ENCODE measurements at regions not wholly inside any gene's neighbourhood (a gene's known extent, or its start where the extent isn't known, plus 50 kb on each side); places are given as distances from the start of the nearest gene placed in this dataset.
"Not testable (repeated sequence)": the region's sequence is repeated elsewhere in the genome, so short reads cannot be mapped to it uniquely, and the experiment has no call there.

DNA sequence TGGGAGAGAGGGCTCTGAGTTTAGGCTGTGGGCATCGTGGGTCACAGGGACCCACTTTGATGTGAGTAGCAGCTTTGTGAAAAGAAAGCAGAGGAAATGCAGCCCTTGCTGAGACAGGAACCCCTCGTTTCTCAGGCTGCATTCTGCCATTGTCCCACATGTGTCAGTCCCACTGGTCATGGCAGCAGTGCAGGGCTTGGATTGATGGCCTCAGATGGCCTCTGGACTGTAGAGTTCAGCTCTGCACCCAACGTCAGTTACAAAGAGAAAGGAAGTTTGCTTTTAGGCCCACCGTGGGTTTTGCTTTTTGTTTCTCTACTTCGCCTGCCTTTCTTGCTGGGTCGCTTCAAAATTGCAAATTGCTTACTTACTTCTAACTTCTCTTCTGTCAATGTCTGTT, 248.3 kb upstream of the KLF3 start:
- DNase-seq (ENCODE audit: low read depth, low spot score): no peak

DNA sequence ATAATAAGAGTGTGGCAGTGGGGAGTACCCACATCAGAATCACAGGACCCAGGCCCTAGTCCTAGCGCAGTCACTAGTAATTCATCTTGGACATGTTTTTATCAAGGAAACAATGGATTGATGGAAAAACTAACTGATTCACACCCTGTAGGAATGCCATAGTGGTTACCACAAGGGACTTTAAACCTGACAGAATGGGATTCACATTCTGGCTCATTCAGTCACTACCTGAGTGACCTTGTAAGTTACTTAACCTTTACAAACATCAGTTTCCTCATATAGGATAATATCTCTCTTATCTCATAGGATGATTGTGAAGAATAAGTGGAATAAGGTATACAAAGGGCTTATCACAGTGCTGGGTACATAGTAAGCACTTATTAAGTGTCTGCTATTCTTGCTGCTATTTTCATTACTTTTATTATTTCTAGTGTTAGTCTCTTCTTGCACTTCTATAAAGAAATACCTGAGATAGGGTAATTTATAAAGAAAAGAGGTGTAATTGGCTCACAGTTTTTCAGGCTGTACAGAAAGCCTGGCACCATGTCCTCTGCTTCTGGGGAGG, 247.5 kb upstream of the KLF3 start:
- no peak for DNase-seq (ENCODE audit: low read depth, low spot score)

DNA sequence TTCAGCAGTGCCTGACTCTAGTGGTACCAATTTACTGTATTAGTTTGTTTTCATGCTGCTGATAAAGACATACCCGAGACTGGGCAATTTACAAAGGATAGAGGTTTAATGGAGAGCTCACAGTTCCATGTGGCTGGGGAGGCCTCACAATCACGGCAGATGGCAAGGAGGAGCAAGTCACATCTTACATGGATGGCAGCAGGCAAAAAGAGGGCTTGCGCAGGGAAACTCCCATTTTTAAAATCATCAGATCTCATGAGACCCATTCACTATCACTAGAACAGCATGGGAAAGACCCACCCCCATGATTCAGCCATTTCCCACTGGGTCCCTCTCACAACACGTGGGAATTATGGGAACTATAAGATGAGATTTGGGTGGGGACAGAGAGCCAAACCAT, 243.7 kb upstream of the KLF3 start:
- DNase-seq (ENCODE audit: low read depth, low spot score): not testable (repeated sequence)

DNA sequence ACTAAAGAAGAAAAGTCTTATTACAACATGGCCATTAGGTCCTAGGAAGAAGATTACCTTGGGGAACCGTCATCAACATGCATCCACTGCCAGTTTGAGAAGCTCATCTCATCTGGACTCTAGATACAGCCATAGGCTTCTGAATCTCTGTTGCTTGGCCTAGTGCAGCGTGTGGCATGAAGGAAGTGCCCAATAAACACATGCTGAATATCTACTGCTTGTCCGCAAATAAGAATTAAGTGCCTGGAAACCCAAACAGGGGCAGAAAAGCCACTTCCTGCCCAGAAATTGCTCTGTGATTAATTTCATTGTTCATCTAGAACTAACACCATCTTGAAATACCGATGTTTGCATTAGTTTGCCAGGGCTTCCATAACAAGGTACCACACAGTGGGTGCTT, 241.1 kb upstream of the KLF3 start:
- no peak for DNase-seq (ENCODE audit: low read depth, low spot score)

DNA sequence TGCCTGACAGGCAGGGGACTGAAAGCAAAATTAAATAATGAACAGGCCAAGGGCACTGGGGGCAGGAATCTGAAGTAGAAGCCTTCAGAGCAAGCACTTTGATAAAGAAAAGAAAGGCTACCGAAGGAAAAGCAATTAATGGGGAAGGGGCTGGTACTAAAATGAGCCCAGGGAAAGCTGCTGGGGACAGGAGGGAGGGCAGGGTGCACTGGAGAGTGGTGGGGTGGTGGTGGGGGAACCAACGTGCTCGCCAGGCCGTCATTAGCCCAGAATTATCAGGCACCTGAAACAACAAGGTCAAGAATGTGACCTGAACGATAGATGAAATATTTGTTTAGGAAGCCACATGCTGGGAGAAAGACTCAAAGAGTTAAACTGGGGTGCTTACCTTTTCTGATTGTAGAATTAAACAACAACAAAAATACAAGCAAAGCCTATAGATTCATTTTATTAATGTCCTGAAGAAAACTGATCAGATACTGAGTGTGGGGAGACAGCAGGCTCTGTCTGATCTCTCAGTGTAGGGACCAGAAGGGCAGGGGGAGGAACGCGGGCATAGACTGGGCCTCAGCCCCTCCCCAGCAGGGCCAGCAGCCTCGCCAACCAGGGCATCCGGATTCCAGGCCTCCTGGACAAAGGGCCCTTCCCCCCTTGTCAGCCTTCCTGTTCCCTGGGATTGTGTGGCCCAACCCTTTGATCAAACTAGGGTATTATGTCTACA, 239.7 kb upstream of the KLF3 start:
- DNase-seq (ENCODE audit: low read depth, low spot score): no peak

DNA sequence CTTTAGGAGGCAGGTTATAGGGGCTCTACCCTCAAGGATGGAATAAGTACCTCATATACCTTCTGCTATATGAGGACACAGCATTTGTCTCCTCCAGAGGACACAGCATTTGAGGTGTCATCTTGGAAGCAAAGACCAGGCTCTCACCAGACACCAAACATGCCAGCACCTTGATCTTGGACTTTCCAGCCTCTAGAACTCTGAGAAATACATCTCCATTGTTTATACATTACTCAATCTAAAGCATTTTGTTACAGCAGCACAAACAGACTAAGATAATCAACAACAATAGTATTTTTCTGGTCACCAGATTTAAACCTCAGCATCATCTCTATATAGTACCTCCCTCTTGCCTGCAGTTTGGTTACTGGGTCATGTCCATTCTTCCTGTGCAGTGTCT, 237.5 kb upstream of the KLF3 start:
- DNase-seq (ENCODE audit: low read depth, low spot score): no peak

DNA sequence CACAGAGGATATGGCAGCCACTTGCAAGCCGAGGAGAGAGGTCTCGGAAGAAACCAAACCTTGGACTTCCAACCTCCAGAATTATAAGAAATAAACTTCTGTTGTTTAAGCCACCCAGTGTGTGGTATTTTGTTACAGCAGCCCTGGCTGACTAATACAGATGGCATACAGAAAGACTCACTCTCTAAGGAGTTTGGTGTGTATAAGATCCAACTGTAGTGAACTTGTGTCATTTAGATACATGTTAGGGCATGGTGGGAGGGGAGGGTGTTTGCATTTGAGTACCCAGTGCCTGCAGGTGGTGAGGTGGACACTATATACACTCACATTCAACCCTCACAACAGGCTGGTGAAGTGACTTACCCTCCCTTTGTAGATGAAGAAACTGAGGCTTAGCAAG, 233.2 kb upstream of the KLF3 start:
- DNase-seq (ENCODE audit: low read depth, low spot score): no peak

DNA sequence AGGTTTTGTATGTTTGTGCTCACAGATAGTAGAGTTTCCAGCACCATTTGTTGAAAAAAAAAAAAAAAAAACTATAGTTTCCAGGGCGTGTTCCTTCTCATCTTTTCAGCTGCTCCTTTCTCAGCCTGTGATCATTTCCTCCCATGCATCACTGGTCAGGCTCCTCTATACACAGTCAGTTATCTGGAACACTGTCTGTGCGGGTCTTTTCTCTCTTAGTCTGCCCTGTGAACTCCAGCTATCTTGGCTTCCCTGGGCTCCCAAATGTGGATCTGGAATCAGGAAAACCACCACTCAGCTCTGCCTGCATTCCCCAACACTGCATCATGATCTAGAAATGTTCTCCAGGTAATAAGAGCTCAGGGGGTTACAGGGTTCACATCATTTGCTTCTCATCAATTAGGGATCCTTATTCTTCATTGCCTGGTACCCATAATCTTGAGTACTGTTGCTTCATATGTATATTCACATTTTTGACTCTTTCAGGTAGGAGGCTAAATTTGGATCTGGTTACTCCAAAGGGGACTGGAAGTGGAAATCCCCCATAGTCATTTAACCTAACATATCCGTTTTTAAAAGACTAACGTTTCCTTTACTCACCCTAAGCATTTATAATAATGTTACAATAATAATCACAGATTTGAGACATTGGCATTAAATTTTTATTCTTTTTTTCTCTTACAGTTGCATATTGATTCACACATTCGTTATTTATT, 221.8 kb upstream of the KLF3 start:
- no peak for DNase-seq (ENCODE audit: low read depth, low spot score)

DNA sequence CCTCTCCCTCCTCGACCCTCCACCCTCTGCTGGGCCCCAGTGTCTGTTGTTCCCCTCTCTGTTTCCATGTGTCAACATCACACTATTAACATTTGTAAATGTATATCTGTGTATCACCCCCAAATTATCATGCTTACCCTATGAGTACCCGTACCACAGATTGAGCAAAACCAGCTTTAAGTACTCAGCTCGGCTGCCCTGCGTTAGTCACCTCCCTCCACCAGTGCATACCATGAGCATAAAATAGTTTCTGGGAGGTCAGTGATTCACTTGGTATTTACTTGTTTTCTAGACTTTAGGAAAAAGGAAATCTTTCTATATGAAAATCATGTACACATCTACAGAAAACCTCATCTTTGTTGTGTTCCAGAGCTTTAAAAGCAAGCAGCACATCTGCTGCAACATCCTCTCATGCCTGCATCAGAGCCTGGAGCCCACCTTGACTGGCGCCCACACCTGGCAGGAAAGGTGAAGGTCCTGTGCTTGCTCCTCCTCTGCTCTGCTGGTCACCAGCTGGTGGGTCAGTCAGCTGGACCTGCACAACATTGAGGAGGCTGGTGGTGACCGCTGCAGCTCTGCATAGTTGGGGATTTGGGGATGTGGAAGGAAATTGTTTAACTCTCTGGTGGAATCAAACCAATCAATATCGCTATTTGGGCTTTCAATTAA, 214.4 kb upstream of the KLF3 start:
- DNase-seq (ENCODE audit: low read depth, low spot score): no peak

DNA sequence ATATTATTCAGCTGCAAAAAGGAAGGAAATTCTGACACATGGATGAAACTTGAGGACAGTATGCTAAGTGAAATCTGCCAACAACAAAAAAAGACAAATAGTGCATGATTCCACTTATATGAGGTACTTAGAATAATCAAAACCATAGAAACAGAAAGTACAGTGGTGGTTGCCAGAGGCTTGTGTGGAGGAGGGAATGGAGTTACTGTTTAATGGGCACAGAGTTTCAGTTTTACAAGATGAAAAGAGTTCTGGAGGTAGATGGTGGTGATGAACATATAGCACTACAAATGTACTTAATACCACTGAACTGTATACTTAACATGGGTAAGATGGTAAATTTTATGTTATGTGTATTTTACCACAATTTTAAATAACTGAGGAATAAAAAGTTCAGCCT, 212.0 kb upstream of the KLF3 start:
- DNase-seq (ENCODE audit: low read depth, low spot score): no peak

DNA sequence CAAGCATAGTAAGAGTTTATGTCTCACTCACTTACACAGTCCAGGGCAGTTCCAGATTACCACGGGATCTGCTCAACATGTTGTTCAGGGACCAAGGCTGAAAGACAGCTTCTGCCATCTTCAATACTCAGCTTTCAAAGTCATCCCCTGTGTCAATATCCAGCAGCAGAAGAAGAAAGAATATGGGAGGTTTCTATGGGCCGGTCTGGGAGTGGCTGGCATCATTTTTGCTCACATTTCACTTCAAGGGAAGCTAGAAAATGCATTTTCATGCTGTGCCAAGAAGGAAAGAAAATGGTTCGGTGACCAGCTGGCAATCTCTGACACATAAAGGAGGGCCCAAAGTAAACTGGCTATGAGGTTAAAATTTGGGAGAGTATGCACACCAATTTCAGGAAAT, 211.5 kb upstream of the KLF3 start:
- no peak for DNase-seq (ENCODE audit: low read depth, low spot score)

DNA sequence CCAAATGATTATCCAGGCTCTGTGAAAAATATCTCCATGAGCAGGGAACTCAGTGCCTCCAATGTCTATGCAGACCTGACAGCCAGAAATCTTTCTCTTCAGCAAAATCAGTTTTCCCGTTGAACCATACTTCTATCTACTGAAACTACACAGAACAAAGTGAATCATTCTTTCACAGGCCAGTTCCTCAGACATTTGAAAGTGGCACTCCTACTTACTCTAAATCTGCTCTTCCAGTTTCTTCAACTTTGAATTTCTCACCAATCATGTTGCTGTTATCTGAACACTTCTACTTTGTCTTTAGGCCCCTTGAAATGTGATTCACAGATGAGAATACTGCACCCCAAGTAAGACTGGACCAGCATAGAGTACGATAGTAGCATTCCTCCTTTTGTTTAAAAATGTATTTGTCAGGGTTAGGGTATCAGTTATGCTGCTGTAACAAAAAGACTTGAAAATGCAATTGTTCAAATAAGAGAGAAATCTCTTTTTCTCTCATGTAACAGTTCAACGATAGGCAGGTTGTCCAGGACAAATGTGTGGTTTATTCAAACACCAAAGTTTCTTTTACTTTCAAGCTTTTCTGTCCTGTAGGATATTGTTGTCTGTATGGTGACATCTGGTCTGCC, 210.6 kb upstream of the KLF3 start:
- no peak for DNase-seq (ENCODE audit: low read depth, low spot score)

DNA sequence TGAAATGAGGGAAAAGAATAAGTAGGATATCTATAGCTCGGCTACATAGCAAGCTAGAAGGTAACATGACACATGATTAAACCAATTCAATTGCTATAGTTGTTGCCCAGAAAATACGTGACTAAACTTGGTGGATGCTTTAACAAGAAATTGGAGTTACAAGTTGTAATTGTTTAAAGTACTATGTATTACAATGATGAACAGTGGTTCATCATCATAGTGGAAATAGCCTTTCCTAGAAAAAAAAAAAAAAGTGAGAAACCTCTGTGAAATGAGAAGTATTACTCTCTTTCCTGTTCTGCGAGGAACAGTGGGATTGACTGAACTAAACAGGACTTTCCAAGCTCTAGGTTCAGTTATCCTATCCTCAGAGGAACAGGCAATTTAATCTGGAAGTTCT, 209.7 kb upstream of the KLF3 start:
- DNase-seq (ENCODE audit: low read depth, low spot score): no peak

DNA sequence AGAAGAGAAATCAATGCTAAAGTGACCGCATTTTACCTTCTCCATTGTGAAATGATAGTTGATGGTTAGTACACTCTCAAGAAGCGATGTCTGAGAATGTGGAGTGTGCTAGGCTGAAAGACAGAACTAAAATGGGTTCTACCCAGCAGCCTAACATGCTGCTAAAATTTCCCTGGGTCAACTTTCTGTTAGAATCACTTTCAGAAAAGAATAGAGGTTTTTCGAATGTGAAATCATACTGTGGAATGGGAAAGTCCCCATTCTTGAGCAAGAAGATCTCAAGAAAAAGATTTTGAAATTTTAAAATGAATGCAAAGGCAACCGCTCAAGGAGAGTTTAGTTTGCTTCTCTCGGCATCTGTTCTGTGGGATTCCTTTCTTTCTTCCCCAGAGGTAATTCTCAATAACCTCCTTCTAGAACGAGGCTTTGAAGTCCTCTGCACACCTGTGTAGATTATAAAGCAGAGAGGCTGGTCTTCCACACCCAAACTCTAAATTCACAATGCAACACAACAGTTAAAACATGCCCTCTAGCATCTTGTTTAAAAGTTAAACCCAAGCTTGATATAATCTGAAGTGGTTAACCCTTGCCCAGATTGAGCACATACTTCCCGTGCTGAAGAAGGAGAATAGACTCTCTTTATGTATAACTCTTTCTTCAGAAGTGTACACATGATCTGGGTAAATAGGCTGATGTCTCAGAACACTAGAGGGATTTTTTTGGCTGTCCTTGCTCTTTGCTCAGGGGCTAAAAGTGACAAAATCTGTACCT, 208.7 kb upstream of the KLF3 start:
- DNase-seq (ENCODE audit: low read depth, low spot score): no peak

DNA sequence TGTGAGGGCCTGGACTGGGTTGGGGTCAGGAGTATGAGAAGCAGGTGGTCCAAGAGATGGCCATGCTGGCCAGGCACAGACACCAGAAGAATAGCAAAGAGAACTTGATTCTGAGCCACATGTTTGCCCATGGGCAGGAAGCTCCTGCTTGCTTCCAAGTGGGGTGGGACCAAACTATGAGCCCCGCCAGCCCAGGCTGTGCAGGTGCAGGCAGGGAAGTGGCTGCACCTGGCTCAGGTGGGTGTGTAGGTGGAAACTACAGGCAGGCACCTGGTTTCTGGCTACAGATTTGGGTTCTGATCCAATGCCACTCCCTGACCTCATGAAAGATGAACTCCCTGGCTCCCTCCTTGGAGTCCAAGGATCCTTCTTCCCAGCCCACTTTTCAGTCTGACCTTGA, 207.9 kb upstream of the KLF3 start:
- no peak for DNase-seq (ENCODE audit: low read depth, low spot score)

DNA sequence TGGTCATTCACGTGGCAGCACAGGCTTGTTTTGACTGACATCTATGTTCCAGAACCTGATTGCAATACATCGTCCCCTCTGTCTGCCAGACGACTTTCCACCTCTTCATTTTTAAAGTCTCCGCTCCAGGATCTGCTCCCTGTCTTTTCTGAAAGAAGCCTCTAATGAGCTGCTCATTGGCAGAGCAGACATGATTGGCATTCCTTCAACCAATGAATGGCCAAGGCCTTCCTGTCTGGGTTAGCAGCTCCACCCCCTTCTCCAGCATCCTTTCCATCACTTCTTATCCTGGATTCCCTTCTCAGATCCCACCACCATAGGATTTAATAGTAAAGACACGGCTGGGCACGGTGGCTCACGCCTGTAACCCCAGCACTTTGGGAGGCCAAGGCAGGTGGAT, 202.7 kb upstream of the KLF3 start:
- no peak for DNase-seq (ENCODE audit: low read depth, low spot score)

DNA sequence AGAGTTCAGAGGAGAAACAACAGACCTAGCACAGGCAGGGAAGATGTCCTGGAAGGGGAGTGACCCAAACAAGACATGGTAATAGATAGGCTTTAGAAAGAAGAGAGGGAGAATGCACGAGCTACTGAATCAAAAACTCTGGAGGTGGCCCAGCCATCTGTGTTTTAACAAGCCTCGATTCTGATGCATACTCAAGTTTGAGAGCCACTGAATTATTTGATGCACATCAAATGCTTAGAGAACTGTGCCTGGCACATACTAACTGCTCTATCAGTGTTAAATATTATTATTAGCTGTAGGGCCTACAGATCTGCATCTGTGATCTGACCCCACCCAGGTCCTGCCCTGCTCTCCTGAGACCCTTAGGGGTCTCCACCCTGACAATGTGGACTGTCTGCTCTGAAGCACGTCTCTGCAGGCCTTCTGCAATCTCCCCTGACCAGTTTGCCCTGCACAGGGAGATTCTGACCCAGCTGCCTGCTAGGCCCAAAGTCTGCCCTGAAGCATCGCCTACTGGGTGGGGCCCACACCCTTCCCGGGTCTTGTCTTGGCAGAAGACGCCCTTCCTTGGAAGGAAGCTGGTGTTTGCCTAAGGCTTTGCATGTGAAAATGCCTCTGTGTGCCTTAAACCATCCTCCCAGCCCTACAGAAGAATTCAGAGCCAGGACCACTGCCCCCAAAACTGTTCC, 201.5 kb upstream of the KLF3 start:
- no peak for DNase-seq (ENCODE audit: low read depth, low spot score)

DNA sequence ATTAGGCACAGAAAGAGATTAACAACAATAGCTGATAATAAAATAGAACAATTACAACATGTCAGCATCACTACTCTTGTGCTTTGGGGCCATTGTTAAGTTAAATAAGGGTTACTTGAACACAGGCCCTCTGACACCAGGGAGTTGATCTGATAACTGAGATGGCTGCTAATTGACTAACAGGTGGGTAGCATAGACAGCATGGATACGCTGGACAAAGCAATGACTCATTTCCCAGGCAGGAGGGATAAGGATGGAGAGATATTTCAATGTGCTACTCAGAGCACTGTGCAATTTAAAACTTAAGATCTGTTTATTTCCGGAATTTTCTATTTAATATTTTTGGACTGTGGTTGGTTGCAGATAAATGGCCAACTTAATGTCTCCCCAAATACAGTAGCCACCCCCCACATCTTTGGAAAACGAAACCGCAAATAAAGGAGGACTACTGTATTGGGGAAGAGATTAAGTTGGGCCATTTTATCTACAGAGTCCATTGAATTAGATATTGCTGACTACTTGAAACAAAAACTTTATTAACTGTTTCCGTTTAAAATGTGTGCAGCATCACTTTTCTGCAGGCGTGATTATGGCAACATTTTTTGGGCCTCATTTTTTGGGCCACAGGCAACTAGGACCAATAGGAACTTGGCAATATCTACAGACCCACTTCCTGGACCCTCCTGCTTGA, 200.6 kb upstream of the KLF3 start:
- no peak for DNase-seq (ENCODE audit: low read depth, low spot score)

DNA sequence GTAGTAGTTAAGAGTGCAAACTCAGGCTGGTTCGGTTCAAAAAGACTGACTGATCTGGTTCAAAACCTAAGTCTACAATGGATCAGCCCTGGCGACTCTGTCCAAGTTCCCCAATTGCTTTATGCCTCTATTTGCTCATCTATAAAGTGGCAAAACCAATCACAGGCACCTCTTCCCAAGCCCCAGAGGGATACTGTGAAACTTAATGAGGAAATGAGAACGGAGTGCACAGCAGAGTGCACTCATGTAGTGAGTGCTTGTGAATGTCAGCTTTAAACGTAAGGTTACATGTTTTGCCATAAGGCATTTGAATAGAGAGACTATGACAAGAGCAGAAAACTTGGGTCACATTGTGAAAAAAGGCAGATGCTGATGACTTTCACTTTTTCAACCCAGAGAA, 199.7 kb upstream of the KLF3 start:
- no peak for DNase-seq (ENCODE audit: low read depth, low spot score)

DNA sequence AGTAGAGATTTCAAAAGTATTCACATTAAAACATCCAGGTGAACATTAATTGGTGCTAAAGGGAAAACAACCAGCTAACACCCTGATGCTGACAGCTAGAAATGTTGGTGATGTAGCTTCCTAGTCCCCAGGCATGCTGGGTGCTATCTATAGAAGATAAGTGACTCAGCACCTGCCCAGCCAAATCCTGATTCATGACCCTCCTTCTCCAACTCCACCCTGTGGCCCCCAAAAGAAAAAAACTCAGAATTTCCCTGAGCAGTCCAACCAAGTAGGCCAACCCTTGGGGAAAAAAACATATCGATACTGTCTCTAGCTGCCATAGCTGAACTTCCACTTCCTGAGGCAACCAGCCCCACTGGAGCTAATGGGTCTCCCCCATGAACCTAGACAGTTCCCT, 197.6 kb upstream of the KLF3 start:
- no peak for DNase-seq (ENCODE audit: low read depth, low spot score)

All from activated naive CD8-positive, alpha-beta T cell treated with anti-CD3 and anti-CD28 coated beads, Interleukin-2, amount 50 U/mL, for 16 hours (primary cell).